NCI-H146 (cell line): ENCODE measurements at regions not wholly inside any gene's neighbourhood (a gene's known extent, or its start where the extent isn't known, plus 50 kb on each side); places are given as distances from the start of the nearest gene placed in this dataset.
"Not testable (repeated sequence)": the region's sequence is repeated elsewhere in the genome, so short reads cannot be mapped to it uniquely, and the experiment has no call there.

Source experiments
- DNase-seq: peaks from one replicate; lab custom pipeline; 2025; lab: John Stamatoyannopoulos, UW

DNA sequence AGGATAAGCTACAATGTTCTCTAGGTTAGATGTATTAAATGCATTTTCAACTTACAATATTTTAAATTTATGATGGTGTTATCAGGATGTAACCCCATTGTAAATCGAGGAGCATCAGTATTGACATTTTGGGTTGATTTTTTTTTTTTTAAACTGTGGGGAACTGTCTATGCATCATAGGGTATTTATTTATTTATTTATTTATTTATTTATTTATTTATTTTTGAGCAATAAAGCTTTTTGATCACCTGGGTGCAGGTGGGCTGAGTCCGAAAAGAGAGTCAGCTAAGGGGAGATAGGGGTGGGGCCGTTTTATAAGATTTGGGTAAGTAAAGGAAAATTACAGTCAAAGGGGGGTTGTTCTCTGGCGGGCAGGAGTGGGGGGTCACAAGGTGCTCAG lies 367.5 kb downstream of the OXSM start:
- DNase-seq: not testable (repeated sequence)

DNA sequence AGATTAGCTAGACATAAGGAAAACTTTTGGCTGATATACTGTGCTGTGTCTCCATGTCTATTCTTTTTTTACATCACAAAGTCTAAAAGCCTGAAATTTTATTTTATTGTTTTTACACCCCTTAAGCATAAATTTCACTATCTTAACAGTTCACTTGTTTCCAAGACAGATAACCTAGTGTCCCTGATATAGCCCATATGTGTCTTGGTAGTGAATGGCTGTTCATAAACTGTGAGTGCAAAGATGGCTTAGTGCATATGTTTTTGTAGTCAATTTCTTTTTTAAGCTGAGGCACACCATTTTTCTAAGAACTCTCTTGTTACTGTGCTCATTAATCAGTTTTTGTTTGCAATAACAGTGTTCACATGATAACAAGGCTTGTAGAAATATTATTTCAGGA lies 381.1 kb downstream of the OXSM start:
- no peak for DNase-seq

DNA sequence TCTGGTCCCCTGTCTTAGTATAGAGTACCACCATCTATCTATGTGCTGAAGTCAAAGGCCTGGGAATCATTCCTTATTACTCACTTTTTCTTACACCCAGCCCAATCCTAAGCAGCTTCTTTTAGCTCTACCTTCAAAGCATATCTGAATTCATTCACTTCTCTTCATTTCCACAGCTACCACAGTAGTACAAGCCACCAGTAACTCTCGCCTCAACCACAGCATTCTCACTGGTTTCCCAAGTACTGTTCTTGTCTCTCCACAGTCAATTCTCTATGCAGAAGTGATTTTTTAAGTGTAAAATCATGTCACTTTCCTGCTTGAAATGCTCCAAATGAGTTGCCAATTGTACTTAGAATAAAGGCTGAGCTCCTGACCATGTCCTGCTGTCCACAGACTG lies 401.7 kb downstream of the OXSM start:
- no peak for DNase-seq

DNA sequence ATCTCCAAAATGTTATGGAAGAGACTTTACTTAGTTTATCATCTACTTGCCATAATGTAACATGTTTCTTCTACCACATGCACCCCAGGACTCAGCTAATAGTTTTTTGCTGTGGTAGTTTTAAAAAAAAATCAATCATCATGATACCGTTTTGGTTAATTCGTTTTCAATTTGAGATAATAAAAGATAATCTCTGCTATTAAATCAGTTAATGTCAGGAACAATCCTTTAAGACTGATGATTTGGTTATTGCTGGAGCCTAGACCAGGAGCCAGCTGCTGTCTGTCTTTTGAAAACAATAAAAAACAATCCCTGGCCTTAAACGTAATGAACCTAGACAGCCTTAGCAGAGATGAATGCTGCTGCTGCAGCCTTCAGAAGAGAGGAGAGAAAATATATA lies 403.7 kb downstream of the OXSM start:
- no peak for DNase-seq

DNA sequence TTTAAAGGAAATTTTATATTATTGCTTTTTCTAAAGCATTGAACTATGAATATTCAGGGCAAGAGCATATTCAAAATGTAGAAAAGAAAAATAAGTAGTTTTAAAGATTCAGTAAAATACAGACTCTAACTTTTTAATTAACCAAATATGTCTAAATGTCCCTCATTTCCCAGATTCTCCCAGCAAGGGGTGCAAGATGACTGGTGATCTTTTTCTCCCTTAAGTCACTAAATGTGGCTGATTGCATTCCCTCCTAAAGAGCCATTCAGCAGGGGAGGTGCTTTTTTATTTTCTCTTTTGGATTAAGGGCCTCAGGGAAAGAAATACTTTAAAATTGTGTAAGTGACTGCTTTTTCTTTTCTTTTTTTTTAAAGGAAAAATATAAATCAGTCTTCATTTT lies 406.9 kb downstream of the OXSM start:
- DNase-seq: no peak

DNA sequence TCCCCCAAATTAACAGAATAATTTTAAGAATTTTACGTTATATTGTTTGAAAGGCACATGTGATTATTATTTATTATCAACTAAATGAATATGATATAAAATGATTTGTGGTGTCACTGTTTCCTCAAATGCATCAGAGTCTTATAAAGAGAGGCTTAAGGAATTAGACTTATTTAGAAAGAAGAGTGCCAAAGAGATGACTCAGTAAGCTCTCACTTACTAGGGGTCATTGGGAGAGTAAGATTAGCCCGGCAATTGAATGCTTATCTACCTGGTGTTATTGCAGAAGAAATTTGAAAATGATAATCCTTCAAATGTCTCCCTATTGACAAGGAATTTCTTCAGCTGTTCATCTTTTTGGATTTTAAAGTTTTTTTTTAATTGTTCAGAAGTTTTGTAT lies 408.7 kb downstream of the OXSM start:
- no peak for DNase-seq

DNA sequence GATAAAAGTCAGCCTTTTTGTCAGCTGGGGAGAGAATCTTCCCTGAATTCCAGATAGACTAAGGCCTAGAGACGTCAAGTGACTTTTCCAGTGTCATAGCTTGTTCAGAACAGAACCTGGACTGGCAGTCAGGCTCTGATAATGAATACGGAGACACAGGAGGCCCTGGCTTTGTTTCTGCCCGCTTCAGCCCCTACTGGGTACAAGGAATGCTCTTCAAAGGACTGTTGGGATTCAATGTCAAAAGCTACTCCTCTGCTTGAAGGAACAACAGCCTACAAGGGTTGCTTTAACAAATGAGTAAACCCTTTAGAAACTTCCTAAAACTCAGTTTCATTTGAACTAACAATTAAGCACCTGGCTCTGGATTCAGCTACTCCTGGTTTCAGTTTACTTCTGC lies 412.3 kb downstream of the OXSM start:
- DNase-seq: no peak

DNA sequence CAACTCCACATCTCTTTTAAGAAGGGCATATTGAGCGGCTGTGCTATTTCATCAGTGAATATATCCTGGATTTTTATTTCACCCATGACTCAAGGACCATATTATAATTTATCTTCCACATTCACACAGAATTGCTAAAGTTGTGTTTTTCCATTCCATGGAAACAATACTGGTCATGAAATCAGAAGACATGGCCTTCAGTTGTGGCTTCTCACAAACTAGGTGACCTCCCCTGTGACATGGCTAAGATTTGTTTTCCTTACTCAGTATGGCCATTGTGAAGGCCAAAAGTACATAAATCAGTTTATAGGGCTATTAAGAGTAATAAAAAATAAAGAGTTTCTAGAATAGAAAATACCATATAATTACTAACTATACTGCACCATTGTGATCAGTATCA lies 415.6 kb downstream of the OXSM start:
- no peak for DNase-seq

DNA sequence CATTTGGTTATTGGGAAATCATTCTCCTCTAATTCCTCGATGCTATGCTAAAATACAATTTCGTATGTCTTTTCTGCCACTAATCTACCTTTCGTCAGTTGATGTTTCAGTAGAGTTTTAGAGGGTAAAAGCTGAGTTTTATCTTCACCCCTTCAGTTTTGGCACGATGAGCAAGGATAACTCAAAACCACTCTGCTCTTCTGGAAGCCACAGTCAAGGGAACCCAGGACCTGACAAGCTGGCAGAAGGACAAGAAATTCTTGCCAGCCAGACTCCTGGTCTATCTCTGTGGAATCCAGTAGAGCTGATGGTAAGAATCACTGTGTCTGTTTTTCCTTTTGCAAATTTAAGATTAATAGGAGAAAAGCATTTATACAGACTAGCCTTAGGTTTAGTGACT lies 414.4 kb upstream of the LRRC3B start:
- DNase-seq: no peak

DNA sequence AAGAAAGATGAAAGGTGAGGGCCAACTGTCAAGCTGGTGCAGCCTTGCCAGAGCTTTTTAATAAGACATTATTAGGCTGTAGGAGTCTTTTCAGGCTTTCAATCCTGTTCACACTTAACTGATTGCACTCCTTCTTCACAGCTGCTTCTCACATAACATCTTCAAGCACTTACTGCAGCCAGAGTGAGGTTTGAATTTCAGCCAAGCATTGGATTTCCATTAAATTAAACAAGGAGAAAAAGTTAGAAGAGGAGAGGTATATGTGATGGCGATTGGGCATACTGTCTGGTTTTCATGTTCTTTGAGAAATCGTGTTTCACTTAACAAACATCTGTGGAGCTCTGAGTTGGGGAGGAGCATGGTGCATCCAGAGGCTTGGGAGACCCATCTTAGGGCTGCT lies 392.8 kb upstream of the LRRC3B start:
- DNase-seq: no peak

DNA sequence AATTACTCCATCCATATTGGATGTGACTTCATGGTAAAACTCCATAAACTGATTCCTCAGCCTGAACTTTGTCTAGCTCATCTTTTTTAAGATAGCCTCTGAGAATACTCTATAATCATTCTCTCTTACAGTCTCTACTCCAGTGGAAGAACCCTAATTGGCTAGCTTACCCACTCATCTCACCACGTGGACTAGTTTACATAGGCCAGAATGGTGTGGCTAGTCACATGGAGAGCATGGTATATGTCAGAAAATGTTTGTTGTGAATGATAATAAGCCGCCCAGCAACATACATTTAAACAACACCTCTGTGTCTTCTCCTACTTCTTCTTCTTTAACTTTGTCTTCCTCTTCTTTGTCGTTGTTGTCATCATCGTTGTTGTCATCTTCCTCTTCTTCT lies 389.2 kb upstream of the LRRC3B start:
- no peak for DNase-seq

DNA sequence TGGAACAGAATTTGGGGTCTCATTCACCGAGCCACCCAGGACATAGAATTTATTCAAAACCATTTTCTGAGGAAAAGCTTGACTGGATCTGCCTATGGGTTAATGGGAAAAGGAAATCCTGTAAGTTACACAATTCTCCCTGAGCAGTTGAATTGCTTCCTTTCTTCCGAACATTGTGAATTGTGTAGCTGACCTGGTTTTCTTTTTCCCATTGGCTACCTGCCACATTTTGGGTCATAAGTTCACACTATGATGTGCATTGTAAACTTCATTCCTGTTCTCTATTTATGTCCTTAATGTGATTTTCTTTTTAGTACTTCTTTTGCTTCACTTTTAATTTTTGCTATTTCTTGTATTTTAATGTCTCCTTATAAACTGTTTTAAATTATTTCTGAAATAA lies 386.0 kb upstream of the LRRC3B start:
- DNase-seq: no peak

DNA sequence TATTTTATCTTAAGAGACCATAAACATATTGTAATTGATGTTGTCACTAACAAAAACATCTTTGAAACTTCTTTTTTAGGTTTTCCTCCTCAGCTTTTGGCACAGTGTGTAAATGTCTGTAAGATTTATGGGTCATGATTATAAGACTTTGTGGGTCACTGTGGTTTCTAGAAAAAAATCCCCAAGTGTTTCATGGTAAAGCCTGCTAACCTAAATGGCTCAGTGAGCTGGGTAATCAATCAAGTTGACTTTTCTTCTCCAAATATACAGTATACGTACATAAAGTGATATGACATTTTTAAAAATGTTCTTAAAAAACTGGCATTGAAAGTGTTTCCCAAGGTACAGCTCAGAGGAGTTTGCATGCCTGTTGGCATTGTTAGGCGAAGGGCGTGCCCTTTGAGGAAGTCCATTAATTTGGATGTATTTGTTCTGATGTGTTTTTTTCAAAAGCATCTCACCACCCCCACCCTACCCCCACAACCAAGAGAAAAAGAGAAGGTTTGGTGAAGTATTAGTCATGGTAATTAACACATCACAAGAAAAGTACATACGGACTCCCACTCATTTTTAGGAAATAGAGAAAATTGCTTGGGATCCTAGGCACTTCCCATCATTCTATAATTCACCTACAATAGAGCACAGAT lies 385.4 kb upstream of the LRRC3B start:
- DNase-seq: no peak

DNA sequence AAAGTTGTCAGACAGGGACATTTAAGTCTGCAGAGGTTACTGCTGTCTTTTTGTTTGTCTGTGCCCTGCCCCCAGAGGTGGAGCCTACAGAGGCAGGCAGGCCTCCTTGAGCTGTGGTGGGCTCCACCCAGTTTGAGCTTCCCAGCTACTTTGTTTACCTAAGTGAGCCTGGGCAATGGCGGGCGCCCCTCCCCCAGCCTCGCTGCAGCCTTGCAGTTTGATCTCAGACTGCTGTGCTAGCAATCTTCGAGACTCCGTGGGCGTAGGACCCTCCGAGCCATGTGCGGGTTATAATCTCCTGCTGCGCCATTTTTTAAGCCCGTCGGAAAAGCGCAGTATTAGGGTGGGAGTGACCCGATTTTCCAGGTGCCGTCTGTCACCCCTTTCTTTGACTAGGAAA lies 378.0 kb upstream of the LRRC3B start:
- DNase-seq: not testable (repeated sequence)

DNA sequence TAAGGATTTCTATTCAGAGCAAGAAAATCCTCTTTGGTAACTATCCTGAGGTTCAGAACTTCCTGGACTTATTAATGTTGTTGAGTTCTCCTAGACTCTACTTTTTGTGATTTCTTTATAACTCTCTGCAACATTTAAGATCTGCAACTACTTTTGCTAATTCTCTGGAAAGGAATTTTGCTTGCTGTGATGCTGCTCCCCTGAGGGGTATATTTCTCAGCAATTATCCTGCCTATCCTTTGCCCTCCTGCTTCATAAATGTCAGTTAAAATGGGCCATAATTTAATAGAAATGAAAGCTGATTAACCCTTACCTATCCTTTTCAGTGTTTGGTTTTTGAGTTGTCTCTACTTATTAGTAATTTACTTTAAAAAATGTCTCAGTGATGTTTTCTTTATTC lies 377.3 kb upstream of the LRRC3B start:
- DNase-seq: no peak

DNA sequence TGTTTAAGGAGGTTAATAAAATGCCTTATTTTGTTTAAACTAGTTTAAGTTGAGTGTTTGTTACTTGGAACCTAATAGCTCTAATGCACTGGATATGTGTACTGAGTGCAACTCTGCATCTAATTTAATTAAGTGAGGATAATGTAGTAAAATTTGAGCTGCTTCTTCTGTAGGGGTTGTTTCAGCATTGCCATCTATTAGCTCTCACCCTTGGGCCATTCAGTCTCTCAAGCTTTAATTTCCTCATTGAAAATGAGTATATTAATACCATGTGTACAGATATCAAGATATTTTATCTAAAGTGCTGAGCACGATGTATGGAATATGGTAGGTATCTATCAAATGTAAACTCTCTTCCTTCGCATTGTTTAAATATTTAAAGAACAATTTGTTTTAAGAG lies 375.7 kb upstream of the LRRC3B start:
- DNase-seq: no peak

DNA sequence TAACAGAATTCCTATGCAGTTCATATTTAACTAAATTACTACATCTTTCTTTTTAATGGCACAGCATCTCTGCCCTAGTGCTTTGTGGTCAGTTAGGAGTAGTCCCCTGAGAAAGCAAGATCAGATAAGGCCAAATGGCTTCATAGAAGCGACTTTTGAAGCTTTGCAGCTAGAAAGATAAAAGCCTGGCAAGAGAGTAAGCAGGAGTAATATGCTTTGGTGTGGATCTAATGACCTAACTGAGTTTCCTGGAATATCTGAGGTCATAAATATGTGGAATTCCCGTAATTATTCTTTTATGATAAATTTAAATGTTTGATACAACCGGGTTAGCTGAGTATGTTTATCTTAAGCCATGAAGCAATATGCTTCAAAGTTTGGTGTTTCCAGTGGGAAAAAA lies 374.9 kb upstream of the LRRC3B start:
- no peak for DNase-seq

DNA sequence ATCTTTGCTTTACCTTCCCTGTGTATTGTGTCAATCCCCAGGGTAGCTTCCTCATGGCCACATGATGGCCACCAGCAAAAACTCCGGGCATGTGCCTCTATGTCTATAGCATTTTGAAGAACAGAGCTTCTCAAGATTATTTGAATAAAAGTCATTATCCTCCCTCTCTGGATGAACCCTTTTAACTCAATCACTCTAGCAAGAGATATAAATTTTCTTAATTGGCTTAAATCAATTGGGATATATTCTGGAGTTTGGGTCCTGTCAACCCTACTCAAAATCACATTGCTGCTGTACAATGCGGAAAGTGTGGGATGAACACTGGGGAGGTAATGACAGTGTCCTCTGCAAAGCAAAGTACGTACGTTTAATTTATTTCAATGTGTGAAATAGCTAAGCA lies 370.6 kb upstream of the LRRC3B start:
- DNase-seq: no peak

DNA sequence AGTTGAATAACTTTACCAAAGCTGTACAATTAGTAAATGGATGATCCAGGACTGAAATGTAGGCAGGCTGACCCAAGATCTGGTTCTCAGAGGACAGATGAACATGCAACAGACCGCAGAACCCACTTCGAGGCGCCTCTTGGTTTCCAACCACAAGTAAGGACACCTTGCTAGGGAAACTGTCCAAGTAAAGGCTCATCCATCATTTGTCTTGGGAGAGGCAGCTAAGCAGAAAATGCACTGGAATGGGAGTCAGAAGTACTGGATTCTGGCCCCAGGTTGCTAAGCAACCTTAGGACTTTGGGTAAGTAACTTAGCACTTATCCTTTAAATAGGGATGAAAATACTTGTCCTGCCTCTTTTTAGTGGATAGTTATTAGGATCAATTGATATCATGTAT lies 366.3 kb upstream of the LRRC3B start:
- DNase-seq: no peak

DNA sequence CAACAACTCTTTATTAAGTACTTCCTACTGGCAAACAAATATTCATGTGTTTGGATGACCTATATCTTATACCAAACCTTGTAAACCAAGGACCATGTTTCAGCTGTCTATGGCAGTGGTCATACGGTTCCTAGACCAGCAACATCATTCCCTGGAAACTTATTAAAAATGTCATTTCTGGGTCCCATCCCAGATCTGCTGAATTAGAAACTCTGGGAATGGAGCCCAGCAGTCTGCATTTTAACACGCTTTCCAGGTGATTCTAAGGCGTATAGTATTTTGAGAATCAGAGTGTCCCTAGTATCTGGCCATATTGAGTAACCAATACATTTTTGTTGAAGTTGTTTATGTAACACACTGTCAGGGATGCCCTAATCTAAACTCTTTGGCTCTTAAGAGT lies 363.4 kb upstream of the LRRC3B start:
- DNase-seq: no peak

DNA sequence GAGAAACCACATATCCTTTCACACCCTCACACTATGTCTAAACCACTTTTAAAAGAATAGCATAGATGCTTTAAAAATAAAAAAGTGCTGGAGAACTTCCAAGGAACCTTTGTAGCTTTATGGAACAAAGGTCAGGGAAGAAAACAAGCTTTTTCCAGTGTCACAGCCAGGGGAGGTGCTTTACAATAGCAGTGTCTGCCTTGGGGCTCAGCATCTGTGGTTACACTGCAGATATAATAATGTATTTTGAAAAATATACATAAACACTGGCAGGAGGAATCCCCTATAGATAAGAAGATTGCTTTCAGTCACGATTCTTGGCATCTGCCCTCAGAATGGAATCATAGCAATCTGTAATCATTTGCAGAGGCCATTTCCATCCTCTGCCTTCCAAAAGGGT lies 362.4 kb upstream of the LRRC3B start:
- no peak for DNase-seq

DNA sequence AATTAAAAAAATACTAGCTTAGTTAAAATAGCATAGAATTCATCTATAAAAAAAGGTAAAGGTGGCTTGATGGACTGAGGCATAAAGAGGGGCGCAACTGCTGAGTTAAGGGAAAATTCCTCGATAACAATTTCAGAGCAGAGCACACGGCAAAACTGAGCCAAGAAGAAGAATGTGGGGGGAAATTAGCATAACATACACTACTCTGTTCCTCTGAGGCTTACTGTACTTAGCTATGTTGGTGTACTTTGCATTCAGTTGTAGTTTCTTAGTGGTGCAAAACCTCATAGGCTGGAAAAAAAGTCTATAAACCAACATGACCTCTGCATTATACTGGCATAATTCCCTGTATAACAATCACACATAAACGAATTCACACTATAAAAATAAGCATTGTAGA lies 357.9 kb upstream of the LRRC3B start:
- no peak for DNase-seq

DNA sequence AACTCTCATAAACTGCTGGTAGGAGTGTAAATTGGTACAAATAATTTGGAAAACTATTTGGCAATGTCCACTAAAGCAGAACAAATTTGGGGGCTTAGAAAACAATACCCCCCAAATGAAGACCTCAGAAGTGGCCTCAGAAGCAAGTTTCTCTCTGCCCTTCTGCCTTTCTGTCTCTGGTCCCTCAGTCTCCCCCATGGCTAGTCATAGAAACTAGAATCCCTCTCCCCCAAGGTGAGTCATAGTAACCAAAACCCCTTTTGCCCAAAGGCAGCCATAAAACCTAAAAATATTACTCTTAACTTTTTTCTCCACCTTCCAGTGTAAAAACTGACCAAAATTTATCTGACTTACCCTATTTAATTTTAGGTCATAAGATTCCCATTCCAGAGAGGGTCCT lies 350.7 kb upstream of the LRRC3B start:
- no peak for DNase-seq

DNA sequence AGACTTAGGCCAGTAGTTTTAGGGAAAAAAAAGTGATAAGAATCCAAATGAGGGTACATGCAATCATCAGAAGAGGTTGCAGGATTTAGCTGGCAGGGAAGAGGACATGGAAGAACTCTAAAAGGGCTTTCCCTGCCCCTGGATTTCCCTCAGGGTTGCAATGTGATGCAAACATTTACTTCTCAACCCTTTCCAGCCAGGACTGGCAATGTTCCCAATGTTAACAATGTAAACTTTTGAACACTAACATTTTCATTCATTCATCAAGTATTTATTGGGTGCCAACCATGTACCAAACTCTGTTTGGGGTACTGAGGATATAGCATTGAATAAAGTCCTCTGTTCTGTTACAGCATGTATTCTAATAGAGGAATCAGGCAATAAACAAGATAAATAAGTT lies 349.4 kb upstream of the LRRC3B start:
- DNase-seq: no peak

DNA sequence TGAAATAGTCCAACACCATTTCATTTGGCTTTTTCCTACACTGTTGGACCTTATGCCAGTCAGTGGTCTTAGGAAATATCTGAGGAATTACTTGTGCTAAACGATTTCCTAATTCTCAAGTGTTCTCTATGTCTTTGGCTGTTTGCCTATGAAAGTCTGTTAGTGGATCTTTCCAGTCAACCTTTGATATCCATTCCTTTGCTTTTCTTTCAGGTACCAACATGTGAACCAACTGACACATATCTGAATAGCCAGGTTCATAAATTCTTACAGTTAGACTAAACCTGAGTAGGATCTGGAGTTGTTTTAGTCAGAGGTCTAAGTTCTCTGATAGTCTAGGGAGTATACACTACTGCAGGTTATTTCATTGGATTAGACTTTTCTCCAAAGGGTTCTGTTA lies 343.5 kb upstream of the LRRC3B start:
- DNase-seq: no peak
